HG02642 (cell line): ENCODE measurements at regions not wholly inside any gene's neighbourhood (a gene's known extent, or its start where the extent isn't known, plus 50 kb on each side); places are given as distances from the start of the nearest gene placed in this dataset.

Experiments
- ATAC-seq: cut with Tn5 transposase; IDR thresholded peaks from one replicate; pipeline ENCODE4 v1.9.1; 2021; ENCODE audit warnings: mild to moderate bottlenecking; ENCODE audit not compliant: unreplicated experiment, poor library complexity

DNA sequence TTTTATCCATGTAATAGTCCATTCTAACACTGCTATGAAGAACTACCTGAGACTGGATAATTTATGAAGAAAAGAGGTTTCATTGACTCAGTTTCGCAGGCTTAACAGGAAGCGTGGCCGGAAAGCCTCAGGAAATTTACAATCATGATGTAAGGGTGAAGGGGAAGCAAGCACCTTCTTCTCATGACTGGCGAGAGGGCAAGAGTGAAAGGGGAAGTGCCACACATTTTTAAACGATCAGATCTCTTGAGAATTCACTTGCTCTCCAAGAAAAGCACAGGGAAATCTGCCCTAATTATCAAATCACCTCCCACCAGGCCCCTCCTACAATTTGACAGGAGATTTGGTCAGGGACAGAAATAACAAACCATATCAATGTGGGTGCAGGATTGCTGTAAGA lies 859.7 kb downstream of the EPHA7 start:
- ATAC-seq = no peak

DNA sequence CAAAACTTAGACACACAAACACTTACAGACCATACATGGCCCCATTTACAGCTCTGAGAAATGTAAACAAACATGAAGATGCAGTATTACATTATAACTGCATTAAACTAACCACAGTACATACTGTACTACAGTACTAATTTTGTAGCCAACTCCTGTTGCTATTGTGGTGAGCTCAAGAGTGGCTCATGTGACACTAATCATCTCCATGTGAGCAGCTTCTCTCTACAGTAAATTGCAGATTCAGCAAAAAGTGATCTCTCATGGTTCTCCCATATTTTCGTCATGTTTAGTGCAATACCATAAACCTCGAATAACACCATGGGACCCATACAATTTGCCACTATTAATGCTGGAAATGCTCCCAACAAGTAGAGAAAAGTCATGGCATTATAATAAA lies 860.4 kb downstream of the EPHA7 start:
- ATAC-seq = no peak

DNA sequence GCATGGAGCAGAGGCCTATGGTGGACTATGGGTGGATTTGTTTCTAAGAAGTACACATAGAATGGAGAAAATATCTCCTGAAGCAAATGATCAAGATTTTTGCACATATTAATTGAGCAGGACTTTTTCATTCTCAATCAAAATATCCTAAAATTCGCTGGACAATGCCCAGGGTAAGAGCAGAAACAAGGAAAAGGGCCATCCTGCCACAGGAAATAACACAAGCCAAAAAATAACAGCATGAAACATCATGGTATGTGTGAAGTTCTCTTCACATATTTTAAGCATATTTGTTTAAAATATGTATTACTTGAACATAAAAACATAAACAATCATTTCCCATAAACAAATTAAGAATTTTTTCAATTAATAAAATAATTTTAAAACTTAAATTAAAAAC lies 868.9 kb downstream of the EPHA7 start:
- no peak for ATAC-seq

DNA sequence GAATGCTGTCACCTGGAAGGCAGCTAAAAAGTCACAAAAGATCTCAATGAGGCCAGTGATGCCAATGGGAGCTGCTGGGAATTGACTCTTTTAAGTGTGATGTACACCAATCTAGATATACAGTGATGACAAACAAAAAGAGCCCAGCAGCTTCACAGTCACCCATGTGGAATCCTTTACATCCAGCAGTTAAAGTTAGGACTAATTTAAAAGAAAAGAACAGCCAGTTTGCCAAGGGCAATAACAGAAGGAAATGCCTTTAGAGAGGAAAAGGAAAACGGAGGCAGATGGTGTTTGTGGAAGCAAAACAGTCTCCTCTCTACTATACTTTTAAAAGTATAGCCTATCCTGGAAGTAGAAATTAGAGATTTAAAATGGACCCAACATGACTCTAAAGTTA lies 873.5 kb downstream of the EPHA7 start:
- no peak for ATAC-seq

DNA sequence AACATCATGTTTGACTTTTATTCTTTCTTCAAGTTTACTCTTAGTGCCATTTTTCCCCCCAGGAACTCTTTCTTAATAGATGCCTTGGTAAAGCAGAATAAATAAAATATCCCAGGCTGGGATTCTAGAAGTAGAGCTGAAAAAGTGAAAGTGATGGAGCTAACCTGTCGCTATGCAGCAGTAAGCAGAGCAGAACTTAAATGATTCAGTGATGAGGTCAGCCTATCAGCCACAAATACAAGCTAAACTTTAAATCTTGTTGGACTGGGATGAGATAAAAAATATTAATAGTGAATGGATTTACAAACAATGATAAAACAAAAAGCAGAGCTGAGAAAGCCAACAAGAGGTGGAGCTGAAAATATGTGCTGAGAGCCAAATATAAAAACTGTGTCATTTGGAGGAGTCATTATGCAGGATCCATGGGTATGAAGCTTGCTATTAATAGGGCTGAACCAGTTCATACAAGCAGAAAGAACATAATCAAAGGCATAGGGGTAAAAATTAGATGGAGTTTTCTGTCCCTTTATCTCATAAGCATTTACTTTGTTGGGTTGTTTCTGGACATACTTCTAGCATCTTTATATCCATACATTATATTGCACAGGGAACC lies 877.8 kb downstream of the EPHA7 start:
- no peak for ATAC-seq

DNA sequence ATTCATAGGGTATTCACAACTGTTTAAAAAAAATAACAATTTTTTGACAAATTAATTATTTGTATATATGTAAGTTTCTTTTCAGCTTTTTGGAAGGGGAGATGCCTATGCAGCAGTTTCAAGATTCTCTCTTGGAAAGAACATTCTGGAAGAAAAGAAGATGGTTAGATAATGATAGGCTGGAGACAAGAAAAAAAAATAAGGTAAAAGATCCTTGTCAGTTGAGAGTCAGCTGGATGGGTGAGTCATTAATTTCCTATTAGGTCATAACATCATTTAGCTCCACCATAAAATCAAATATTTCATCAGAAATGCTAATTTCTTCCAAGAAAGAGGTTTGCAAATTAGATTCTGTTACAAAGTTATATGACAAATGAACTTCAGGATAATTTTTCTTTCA lies 880.4 kb downstream of the EPHA7 start:
- no peak for ATAC-seq

DNA sequence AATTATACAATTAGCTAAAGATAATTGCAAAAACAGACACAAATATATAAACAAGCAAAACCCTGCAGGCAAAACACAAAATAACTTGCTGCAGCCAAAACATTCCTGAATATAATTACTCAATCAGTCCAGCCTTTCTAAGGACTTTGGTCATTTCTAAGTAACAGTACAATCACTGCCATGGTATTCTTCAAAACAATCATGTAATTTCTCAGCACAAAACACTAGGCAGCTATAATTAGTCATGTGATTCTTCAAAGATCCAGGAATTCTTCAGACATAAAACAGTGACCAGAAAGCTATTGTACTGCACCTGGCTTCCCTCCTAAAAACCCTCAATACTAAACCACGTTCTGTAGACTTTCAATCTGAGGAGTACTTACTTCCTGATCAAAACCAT lies 881.1 kb downstream of the EPHA7 start:
- ATAC-seq = no peak

DNA sequence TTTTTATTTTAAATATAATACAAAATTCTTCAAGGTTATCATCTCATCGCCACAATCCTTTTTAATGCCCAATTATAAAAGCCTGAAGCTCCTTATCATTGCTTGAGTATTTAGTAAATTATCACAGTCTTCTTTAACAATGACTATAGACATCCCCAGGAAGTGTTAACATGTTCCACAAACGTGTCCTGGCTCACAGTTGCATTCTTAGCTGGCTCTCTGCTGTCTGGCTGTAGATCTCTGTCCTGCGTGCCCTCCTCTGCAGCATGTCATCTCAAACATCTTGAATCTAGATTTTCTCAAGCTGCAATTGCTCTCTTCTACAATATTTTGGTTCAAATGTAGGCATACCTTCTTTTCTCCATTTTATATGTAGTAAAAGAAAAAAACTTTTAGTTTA lies 885.2 kb downstream of the EPHA7 start:
- no peak for ATAC-seq

DNA sequence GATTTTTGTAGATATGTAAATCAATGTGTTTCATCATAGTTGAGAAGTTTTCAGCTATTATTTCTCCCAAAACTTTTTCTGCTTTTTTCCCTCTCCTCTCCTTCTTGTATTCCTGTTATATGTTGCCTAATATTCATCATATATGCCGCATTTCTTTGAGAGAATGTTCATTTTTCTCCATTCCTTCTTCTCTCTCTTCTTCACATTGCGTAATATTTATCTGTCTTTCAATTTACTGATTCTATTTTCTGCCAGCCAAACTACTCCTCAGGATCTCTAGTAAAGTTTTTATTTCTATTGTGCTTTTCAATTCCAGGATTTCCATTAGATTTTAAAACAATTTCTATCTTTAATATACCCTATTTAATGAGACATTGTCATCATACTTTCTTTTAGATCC lies 896.8 kb downstream of the EPHA7 start:
- ATAC-seq = no peak

DNA sequence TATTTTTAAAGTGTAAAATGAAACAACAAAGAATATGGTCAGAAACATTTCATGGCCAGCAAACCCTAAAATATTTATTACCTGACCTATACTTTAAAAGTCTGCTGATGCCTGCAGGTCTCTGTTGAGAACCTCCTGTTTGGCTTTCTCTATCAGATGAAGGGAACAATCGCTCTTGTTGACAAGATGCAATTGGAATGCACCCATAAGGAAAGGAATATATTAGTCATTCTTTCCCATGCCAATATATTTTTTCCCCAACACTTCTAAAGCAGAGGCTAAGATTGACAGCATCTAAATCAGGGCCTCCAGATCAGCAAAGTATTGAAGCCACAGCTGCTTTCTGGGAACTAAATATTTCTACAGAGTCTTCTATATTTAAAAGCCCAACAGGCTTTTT lies 897.8 kb downstream of the EPHA7 start:
- ATAC-seq = no peak

DNA sequence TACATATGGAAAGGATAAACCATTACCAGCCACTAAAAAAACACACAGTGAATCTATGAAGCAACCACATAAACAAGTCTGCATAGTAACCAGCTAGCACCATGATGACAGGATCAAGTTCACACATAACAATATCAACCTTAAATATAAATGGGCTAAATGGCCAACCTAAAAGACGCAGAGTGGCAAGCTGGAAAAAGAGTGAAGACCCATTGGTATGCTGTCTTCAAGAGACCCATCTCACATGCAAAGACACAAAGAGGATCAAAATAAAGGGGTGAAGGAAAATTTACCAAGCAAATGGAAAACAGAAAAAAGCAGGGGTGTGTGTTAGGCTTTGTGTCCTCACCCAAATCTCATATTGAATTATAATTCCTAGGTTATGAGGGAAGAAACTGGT lies 909.2 kb downstream of the EPHA7 start:
- no peak for ATAC-seq

DNA sequence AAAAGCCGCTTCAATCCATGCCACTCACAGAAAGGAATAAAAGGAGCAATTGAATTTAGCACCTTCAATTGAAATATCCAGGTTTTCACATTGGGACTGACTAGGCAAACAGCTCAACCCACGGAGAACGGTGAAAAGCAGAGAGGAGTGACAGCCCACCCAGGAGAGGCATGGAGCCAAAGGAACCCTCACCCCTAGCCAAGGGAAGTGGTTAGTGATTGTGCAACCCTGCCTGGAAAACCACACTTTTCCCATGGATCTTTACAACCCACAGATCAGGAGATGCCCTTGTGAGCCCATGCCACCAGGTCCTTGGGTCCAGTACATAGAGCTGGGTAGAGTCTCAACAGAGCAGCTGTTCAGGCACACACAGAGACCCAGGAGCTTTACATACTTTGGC lies 911.8 kb downstream of the EPHA7 start:
- ATAC-seq = no peak

DNA sequence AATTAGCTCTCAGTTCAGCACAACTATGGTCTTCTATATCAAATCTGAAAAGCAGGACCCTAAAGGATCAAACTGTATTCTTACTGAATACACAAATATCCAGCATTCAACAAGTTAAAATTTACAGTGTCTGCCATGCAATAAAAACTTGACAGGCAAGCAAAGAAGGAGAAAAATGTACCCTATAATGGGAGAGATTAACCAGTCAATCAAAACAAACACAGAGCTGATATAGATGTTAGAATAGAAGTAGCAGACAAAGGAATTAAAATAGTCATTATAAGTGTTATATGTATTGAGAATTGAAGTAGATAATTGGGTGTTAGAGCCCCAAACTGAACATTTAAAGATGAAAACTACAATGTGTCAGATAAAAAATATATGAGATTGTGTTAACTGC lies 914.9 kb downstream of the EPHA7 start:
- no peak for ATAC-seq

DNA sequence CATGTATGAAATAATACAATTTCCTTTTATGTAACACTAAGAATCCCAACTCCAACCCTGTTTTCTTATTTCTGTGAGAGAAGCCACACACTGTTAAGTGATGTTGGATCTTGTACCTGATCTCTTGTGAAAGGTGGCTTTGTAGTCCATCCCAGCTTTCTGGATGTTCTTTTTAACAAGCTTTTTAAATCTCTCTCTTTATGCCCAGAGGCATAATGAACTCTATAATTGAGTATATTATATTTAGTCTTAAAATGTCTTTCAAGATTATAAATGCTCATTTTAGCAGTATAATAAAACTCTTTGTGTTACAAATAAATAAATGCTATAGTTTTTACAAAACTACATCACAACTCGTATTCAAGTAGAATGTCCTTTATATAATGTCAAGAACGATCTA lies 922.1 kb downstream of the EPHA7 start:
- no peak for ATAC-seq

DNA sequence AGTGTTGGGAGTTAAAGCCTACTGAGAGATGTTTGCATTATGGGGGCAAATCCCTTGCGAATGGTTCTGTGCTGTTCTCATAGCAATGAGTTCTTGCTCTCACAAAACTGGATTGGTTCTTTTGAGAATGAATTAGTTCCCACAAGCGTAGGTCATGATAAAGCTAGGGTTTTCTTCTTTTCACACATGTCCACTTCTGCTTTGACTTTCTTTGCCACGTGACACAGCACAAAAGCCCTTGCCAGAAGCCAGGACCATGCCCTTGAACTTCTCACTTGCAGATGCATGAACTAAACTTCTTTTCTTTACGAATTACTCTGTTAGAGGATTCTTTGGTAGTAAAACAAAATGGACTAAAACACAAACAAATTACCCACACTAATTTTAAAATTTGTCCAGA lies 922.8 kb downstream of the EPHA7 start:
- no peak for ATAC-seq

DNA sequence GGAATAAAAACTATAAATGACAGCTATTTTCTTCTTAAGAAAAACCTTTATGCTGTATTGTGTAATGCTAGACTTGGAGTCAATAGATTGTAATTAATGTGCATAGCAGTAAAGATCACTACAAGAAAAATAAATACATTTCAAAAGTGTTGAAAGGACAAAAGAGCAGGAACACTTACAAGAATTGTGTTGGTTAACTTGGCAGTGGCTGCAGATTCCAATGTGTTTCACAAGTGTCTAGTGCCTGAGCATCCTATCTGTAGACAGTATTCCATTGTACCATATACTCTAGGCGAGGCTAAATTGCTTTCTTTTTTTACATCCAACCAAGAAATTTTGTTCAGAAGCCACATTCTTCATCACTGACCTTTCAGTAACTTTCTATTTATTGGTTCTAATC lies 924.1 kb downstream of the EPHA7 start:
- no peak for ATAC-seq

DNA sequence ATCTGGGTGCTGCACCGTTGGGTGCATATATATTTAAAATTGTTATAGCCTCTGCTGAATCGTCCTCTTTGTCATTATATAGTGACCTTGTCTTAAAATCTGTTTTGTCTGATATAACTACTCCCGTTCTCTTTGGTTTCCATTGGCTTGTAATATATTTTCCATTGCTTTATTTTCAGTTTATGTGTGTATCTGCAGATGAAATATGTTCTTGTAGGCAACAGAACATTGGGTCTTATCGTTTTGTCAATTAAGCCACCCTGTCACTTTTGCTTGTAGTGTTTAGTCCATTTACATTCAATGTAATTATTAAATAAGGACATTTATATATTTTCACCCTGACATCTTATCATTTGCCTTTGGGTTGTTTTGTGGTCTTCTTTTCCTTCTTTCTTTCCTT lies 933.9 kb downstream of the EPHA7 start:
- ATAC-seq = no peak

DNA sequence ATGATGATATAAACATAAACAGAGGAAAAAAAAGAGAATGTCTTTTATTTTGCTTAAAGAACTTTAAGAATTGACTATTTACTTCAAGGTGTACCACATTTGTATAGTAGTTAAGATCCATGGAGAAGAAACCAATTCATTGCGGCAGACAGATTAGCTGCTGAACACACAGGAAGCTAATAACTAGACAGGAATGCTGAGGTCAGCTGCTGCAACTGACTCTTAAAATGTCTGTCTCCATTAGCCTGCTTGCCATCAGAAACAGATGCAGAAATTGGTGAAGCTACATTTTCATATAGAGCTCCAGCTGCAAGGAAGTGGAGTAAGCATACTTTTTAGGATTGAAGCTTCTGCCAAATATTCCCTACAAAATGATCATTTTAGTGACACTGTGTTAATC lies 939.5 kb downstream of the EPHA7 start:
- no peak for ATAC-seq

DNA sequence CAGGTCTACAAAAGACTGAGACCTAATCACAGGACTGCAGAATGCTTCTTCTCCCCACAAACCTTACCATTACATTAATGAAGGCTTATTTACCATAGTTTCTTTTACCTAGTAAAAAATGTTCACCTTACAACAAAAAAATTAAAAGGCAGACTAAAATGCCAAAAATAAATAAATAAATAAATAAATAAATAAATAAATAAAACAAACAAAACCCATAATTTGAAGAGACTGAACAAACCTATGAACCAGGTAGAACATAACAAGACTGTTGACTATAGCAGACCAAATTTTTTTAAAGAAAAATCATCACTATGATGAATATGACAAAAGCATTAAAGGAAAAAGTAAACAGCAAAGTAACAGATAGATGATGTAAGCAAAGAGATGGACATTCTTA lies 946.3 kb downstream of the EPHA7 start:
- ATAC-seq = no peak

DNA sequence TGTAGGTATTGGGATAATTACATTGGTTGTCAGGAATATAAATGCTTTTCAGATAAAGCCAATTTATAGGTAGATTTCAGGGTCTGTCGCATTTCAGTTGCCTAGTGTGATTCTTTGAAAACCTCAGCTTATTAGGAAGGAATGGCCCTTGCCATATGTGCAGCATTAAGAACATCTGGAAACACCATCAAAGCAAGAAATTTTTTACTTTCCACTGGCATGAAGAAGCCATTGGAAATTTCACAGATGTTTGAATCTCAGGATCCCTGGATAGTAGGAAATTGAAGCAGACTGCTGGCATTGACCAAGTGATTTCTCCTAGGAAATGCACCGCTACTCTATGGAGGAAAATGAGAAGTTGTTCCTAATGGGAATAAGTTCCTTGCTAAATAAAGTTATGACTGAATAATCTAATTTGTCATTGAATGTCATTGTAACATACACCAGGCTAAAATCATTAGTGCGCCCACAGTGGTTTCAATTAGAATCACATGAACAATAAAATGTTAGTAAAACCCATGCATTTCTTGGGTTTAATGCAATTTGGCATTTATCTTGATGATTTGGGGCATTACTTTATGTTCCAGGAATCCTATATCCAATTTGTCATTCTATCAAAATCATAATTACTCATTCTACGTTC lies 950.1 kb downstream of the EPHA7 start:
- no peak for ATAC-seq

DNA sequence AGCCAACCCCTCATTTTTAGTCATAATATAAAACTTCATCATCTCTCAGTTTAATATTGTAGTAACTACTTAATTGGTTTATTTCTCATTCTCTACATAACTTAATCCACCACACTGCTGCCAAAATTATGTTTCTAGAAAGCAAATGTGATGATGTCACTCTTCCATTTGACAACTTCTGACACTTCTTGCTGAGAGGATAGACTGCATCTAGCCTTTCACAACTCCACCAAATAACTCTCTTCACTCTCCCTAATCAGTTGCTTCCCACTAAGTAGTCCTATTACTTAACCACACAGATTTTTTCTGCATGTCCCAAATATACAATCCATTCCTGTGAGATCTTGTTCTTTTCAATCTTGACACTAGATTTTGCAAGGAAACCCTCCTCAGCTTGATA lies 951.3 kb downstream of the EPHA7 start:
- ATAC-seq = no peak

DNA sequence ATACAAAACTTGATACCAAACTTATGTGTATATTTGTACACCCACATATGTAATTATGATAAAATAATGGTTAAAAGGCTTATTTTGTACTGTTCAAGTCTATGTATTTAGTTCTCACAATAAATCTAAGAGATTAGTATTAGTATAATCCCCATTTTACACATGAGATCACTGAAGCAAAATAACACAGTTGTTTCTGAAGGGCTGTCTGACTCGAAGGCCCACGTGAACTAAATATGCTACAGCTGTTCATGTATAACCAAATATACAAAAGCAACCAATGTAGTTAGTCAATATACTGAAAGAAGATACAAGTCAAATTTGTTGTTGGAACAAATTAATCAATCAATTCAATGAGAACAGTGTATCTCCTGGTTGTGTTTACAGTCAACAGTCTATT lies 959.2 kb downstream of the EPHA7 start:
- ATAC-seq = no peak

DNA sequence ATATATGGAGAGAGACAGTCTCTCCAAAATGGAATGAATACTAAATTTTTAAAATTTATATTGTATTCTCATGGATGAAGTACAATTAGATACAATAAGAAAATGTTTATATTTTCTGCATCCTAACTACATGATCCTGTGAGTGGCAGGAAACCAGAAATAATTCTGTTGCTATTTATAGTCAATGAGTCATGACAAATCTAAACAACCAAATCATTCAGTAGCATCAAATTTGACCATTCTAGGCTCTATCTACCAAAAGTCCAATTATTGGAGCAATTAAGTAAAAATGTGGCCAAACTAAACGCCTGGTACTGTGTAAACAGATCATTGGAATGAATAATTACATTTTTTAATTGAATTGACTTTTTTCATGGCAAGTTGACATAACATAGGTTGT lies 959.8 kb downstream of the EPHA7 start:
- no peak for ATAC-seq
